ENCODE measurements at regions not wholly inside any gene's neighbourhood (a gene's known extent, or its start where the extent isn't known, plus 50 kb on each side); places are given as distances from the start of the nearest gene placed in this dataset.

GRCh38 chr2:186946896-186947467 is 98.0 kb upstream of the ZSWIM2 start:
- BruUV-seq (replicated peaks), result no TSS peak
- POLR2A ChIA-PET, result no interaction called here
- Histone ChIP-seq H3K4me2 (ENCODE audit: insufficient read depth, low read length) (no peak overlapping the region), H3K4me1 (replicated peaks in 1 of 2; ENCODE audit: control insufficient read depth in 2 of 2, insufficient read depth in 2 of 2, low read length in 2 of 2) (peaks cover 0 to 2% of the 10 kb centered on the region in 2 experiments; a peak in 2 of 5 replicates), H4K20me1 (replicated peaks; ENCODE audit: control insufficient read depth, insufficient read depth, low read length) (no peaks in the 10 kb centered on the region), H2AFZ (ENCODE audit: low read depth, low read length) (no peak overlapping the region), H3K79me2 (ENCODE audit: control insufficient read depth, insufficient read depth, low read length) (no peaks in the 10 kb centered on the region), H3K9ac (ENCODE audit: insufficient read depth in 1 of 2, low read depth in 2 of 2, low read length in 2 of 2) (no peak overlapping the region), H3K27me3 (ENCODE audit: control insufficient read depth in 2 of 2, insufficient read depth in 2 of 2, low read length in 2 of 2) (no peaks in the 10 kb centered on the region), H3K36me3 (ENCODE audit: control insufficient read depth, insufficient read depth, low read length) (no peaks in the 10 kb centered on the region), H3K9me3 (replicated peaks; ENCODE audit: control insufficient read depth, insufficient read depth, low read depth, low read length) (no peaks in the 10 kb centered on the region), H3K27ac (ENCODE audit: extremely low read depth, low read depth, low read length) (no peak overlapping the region), H3K4me3 (no peak overlapping the region), H3K9me1 (ENCODE audit: control insufficient read depth, insufficient read depth, low read length) (no peaks in the 10 kb centered on the region)
- CTCF ChIA-PET (ENCODE audit: low intra/inter-chr PET ratio), result no interaction called here
- WGBS (ENCODE audit: insufficient coverage, low coverage, missing lambda C conversion rate), result 28% methylated on average over 2 of the region's 2 CpGs
- ATAC-seq (no peak), FAIRE-seq (no peak), DNase-seq (ENCODE audit: extremely low read depth in 1 of 4, low spot score in 3 of 4) (no peak)
- intact Hi-C loops (cut with micrococcal nuclease) (no loop called here), in situ Hi-C loops (cut with MboI) (no loop called here)
- TF ChIP-seq NONO (IDR thresholded peaks at IDR 0.05; ENCODE audit: low read depth in 2 of 2, low read length in 1 of 2) (no peak), PRDM10 (IDR thresholded peaks at IDR 0.05; ENCODE audit: partially characterized antibody) (no peak), STAT6 (CRISPR knock-in tag; IDR thresholded peaks at IDR 0.05) (no peak), ZMIZ1 (IDR thresholded peaks at IDR 0.05; ENCODE audit: low read depth in 2 of 2, low read length in 2 of 2) (no peak), XRCC4 (IDR thresholded peaks at IDR 0.05; ENCODE audit: extremely low read depth, insufficient read depth, insufficient read length) (no peak), HDGF (IDR thresholded peaks at IDR 0.05) (no peak), RBM34 (IDR thresholded peaks at IDR 0.05; ENCODE audit: borderline replicate concordance, insufficient read depth, low read length) (no peak), ZBTB1 (CRISPR knock-in tag; IDR thresholded peaks at IDR 0.05; ENCODE audit: borderline replicate concordance, low read depth) (no peak), CREB1 (IDR thresholded peaks at IDR 0.05) (no peak), CREB1 (CRISPR knock-in tag; IDR thresholded peaks at IDR 0.05) (no peak), ATF7 (IDR thresholded peaks at IDR 0.05) (no peak), ETV5 (CRISPR knock-in tag; IDR thresholded peaks at IDR 0.05; ENCODE audit: low read depth) (no peak), ARNT (IDR thresholded peaks at IDR 0.05) (no peak)

All from K562 (cell line).